NCI-H226 (cell line): ENCODE measurements at regions not wholly inside any gene's neighbourhood (a gene's known extent, or its start where the extent isn't known, plus 50 kb on each side); places are given as distances from the start of the nearest gene placed in this dataset.

Experiments used
- DNase-seq: peaks from one replicate; pipeline ENCODE4 v3.0.0-alpha.2; 2015

DNA sequence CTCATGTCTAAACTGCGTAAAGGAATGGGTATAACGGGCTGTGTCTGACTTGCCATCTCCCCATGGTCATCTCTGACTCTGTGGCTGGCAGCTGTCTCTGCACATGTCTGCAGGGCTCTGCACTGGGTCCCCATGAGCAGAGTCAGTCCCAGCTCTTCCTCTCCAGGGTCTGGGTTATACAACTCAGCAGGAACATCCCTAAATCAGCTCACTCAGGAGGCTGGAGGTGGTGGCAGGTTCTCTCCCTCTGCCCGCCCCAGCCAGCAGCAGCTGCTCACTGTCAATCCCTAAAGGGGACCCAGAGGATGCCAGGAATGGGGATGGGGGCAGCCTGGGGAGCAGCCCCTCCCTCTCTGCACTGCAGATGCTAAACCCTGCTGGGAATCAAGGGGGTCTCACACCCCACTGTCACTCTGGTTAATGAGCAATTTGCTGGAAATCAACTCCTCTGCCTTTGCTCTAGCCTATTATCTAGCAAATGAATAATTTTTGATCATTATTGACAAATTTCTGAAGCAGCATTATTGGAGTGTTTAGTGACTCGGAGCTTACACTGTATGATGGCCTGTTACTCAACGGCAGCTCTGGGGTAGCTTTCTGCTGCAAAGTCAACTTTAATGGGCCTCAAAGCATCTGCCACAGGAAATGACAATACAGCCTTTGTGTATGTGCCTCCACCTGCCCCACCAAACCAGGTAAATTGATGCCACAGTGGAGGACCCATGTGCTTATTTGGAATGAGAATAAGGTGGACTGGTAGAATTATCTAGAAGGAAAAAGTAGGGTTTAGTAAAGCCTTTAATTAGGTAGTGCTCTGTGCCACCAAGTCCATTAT is 55.7 kb upstream of the SHANK2 start:
- DNase-seq, result no peak

DNA sequence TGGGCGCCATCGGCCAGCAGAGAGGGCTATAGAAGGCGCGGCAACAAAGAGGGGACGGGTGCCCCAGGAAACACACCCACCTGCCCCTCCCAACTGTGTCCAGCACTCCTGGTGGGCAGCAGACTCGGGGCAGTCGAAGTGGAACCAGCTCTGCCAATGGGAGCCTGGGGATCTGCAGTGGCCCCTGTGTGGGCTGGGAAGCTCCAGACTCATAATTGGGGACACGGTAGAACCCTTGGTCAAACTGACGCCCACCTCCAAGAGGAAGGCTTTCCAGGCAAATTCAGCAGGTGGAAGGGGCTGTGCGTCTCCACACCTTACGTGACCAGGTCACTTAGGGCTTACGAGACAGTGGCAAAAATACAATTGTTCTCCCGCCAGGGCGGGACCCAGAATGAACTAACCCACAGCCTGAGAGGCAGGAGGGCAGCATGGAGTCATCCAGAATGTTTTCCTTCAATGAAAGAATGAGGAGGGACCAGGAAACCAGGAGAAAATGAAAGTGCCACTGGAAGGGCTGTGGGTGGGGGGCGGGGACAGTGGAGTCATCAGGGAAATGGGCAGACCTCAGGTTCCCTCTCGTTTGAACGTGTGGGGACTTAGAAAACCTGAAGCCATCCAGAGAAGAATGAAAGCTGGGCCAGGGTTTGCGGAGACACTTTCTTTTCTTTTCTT is 53.2 kb upstream of the SHANK2 start:
- no peak for DNase-seq

DNA sequence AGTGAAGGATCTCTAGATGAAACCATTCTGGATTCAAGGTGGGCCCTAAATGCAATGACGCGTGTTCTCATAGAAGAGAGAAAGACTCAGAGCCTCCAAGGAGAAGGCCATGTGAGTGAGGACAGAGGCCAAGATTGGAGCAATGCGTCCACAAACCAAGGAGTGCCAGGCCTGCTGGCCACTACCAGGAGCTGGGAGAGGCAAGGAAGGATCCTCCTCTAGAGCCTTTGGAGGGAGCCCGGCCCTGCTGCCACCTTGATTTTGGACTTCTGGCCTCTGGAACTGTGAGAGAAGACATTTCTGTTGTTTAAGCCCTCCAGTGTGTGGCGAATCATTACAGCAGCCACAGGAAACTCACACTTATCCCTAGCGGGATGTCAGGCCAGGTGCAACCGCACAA is 52.7 kb upstream of the SHANK2 start:
- no peak for DNase-seq

DNA sequence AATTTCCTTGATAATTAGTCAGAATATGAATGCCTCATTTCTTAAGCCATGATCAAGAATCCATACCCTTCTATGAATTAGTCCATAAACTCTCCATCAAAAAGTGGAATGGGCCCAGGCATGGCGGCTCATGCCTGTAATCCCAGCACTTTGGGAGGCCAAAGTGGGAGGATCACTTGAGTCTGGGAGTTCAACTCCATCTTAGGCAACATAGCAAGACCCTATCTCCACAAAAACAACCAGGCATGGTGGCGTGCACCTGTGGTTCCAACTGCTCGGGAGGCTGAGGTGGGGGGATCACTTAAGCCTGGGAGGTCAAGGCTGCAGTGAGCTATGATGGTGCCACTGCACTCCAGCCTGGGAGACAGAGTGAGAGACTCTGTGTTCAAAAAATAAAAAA is 52.1 kb upstream of the SHANK2 start:
- DNase-seq, result no peak

DNA sequence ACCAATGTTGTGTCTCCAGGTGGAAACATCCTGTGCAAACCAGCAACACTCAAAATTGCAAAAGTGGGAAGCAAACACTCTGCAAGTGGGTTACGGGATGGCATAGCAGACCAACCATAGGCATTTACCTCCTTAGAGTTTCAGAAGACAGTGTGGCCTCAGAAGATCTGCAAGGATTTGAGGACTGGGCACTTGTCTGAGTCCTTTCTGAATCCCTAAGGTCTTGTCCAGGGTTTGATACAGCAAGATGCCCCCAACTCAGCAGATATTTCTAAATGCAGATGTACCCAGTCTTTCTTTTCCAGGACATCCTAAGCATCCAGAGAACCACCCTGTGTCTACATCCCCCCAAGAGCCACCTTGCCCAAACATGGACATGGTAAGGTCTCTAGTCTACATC is 51.7 kb upstream of the SHANK2 start:
- no peak for DNase-seq

DNA sequence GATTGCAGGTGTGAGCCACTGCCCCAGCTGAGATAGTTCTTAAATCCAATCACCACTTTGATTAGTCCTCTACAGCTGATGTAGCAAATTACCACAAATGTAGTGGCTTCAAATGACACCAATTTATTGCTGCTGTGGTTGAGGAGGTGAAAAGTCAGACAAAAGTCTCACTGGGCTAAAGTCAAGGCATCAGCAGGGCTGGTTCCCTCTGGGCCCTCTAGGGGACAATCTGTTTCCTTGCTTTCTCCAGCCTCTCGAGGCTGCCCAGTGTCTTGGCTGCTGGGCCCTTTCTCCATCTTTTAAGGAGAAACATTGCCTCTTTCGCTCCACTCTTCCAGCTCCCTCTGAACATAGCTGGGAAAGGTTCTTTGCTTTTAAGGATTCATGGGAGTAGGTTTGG is 50.5 kb upstream of the SHANK2 start:
- no peak for DNase-seq

DNA sequence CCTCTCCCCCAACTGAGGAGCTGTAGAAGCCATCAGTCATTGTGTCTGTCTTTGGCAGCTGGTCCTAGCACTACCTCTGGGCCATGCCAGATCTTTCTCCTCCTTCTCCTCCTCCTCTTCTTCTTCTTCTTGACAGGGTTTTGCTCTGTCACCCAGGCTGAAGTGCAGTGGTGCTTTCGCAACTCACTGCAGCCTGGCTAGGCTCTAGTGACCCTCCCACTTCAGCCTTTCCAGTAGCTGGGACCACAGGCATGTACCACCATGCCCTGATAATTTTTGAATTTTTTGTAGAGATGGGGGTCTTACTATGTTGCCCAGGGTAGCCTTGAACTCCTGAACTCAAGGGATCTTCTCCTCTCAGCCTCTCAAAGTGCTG is 50.1 kb upstream of the SHANK2 start:
- no peak for DNase-seq
